ENCODE measurements at regions not wholly inside any gene's neighbourhood (a gene's known extent, or its start where the extent isn't known, plus 50 kb on each side); places are given as distances from the start of the nearest gene placed in this dataset.

GRCh38 chr2:6310256-6311215 lies 555.2 kb downstream of the CMPK2 start:
- Histone ChIP-seq H2AK5ac (ENCODE audit: low read depth, low read length) (no peak overlapping the region), H3K4me2 (ENCODE audit: insufficient read depth in 1 of 2, low read depth in 2 of 2, low read length in 2 of 2) (no peak overlapping the region), H3K4me1 (replicated peaks in 1 of 4; ENCODE audit: control insufficient read depth in 3 of 4, insufficient read depth in 4 of 4, low read length in 3 of 4) (no peaks in the 10 kb centered on the region), H3K14ac (ENCODE audit: insufficient read length) (no peak overlapping the region), H4K91ac (replicated peaks; ENCODE audit: insufficient read length, low read length) (no peak overlapping the region), H3K23me2 (ENCODE audit: low read depth, low read length) (no peaks in the 10 kb centered on the region), H3K4ac (replicated peaks; ENCODE audit: insufficient read length, low read depth, low read length) (no peak overlapping the region), H3K23ac (ENCODE audit: insufficient read length) (no peak overlapping the region), H3K79me1 (ENCODE audit: low read depth, low read length) (no peaks in the 10 kb centered on the region), H4K8ac (ENCODE audit: extremely low read depth, insufficient read depth, low read length) (no peak overlapping the region), H2BK120ac (replicated peaks; ENCODE audit: low read depth, low read length) (no peak overlapping the region), H3K27me3 (replicated peaks in 1 of 4; ENCODE audit: control insufficient read depth in 3 of 4, extremely low read depth in 1 of 4, insufficient read depth in 3 of 4, low read length in 3 of 4) (no peaks in the 10 kb centered on the region), H2BK12ac (ENCODE audit: low read depth, low read length) (no peak overlapping the region), H3K9ac (replicated peaks in 1 of 4; ENCODE audit: extremely low read depth in 1 of 4, low read depth in 3 of 4, low read length in 3 of 4) (no peak overlapping the region), H2AFZ (ENCODE audit: low read length) (no peak overlapping the region), H4K5ac (ENCODE audit: insufficient read length, low read depth, low read length) (no peak overlapping the region), H3K18ac (ENCODE audit: extremely low read depth, low read length) (no peak overlapping the region), H3K56ac (replicated peaks; ENCODE audit: insufficient read length, low read depth, low read length) (no peak overlapping the region), H3K27ac (ENCODE audit: low read depth, low read length) (no peak overlapping the region), H3K4me3 (ENCODE audit: extremely low read depth in 1 of 4, insufficient read depth in 2 of 4, low read depth in 3 of 4, low read length in 4 of 4) (no peak overlapping the region), H4K20me1 (replicated peaks in 1 of 2; ENCODE audit: control insufficient read depth in 1 of 2, insufficient read depth in 2 of 2, low read length in 2 of 2) (no peaks in the 10 kb centered on the region), H3K36me3 (ENCODE audit: control insufficient read depth in 2 of 4, insufficient read depth in 4 of 4, low read length in 3 of 4) (no peaks in the 10 kb centered on the region), H2BK15ac (ENCODE audit: low read length) (no peak overlapping the region), H3K9me3 (ENCODE audit: insufficient read depth in 2 of 2, low read depth in 1 of 2, low read length in 1 of 2) (no peaks in the 10 kb centered on the region), H2BK20ac (ENCODE audit: low read length) (no peak overlapping the region), H3K79me2 (ENCODE audit: control insufficient read depth in 1 of 2, insufficient read depth in 2 of 2, low read length in 2 of 2) (no peaks in the 10 kb centered on the region), H2BK5ac (ENCODE audit: low read depth, low read length) (no peak overlapping the region)
- FAIRE-seq, result no peak
- ChIA-PET POLR2A (ENCODE audit: partially characterized antibody) (no interaction called here), CTCF (ENCODE audit: partially characterized antibody) (interaction anchor here (1.0 kb wide), 1 partner anchor 217 kb away, joined by 3 read pairs; no protein-coding TSS in a partner anchor)
- WGBS, 2 experiments (ENCODE audit: extremely low coverage in 1 of 2, insufficient coverage in 1 of 2, insufficient read length in 1 of 2, insufficient replicate concordance in 2 of 2, low coverage in 1 of 2, low lambda C conversion rate in 2 of 2, missing lambda C conversion rate in 1 of 2), result 89% methylated on average over 16 of the region's 16 CpGs; no CpG with 5 or more reads in 1 of the 2 experiments
- DNase-seq (ENCODE audit: low read depth in 1 of 2, low spot score in 2 of 2), result no peak
- TF ChIP-seq TAF7 (optimal IDR thresholded peaks at IDR 0.05; ENCODE audit: borderline replicate concordance, low read depth, low read length) (no peak), POU5F1 (IDR thresholded peaks at IDR 0.05; ENCODE audit: low read depth, low read length) (no peak), MAFK (IDR thresholded peaks at IDR 0.05; ENCODE audit: low read depth, low read length) (no peak), SP4 (IDR thresholded peaks at IDR 0.05; ENCODE audit: low read length) (no peak), ZNF274 (IDR thresholded peaks at IDR 0.05; ENCODE audit: borderline replicate concordance, extremely low read depth, low read length) (no peak), CTCF (IDR thresholded peaks at IDR 0.05; ENCODE audit: control extremely low read depth in 1 of 3, insufficient read depth in 1 of 3, low read depth in 1 of 3, low read length in 3 of 3) (no peak), CREB1 (IDR thresholded peaks at IDR 0.05) (no peak), TAF1 (IDR thresholded peaks at IDR 0.05; ENCODE audit: low read depth, low read length) (no peak), KDM1A (IDR thresholded peaks at IDR 0.05; ENCODE audit: borderline replicate concordance, low read length) (no peak), ASH2L (IDR thresholded peaks at IDR 0.05; ENCODE audit: low read length) (no peak), YY1 (IDR thresholded peaks at IDR 0.05; ENCODE audit: low read depth, low read length) (no peak)

All from H1 (cell line).